ENCODE measurements at regions not wholly inside any gene's neighbourhood (a gene's known extent, or its start where the extent isn't known, plus 50 kb on each side); places are given as distances from the start of the nearest gene placed in this dataset.

DNA sequence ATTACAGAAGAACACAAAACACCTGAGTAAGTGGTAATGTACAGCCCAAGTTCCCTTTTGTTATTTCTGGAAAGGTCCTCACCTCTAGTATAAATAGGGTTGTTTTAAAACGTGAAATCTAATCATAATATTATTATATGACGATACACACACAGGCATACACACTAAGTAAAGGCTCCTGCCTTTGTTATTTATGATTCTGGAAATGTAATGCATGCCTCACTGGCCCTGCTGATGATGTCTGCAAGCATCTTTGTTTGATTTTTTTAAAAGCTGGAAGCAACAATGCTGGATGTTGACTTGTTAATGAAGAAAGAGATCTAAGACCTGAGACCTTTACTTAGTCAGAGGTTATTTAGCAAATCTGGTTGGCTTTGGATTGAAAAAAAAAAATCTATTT is 307.4 kb upstream of the SORCS1 start (continued):
- TF ChIP-seq ZNF331 (CRISPR knock-in tag; IDR thresholded peaks at IDR 0.05; ENCODE audit: low read depth) (no peak), EZH2 (IDR thresholded peaks at IDR 0.05; ENCODE audit: low read depth, unreplicated experiment) (no peak)

GRCh38 chr10:107453561-107453960 is 289.1 kb upstream of the SORCS1 start:
- Histone ChIP-seq H3K36me3 (ENCODE audit: insufficient read depth) (no peaks in the 10 kb centered on the region), H3K4me3 (no peak overlapping the region), H3K4me1 (ENCODE audit: insufficient read depth) (no peaks in the 10 kb centered on the region), H3K27ac (ENCODE audit: low read depth) (no peak overlapping the region), H4K20me1 (replicated peaks; ENCODE audit: insufficient read depth) (no peaks in the 10 kb centered on the region), H3K79me2 (replicated peaks; ENCODE audit: insufficient read depth) (no peaks in the 10 kb centered on the region), H3K4me2 (no peak overlapping the region), H3K9me2 (ENCODE audit: insufficient read depth) (no peaks in the 10 kb centered on the region), H2AFZ (no peak overlapping the region), H3K27me3 (ENCODE audit: insufficient read depth) (0 out of 2 replicates have a peak, but pooled peaks cover 7% of the 10 kb centered on the region), H3F3A (replicated peaks; ENCODE audit: low read depth) (no peaks in the 10 kb centered on the region)
- Mint-ChIP-seq H3K36me3 (ENCODE audit: low read depth) (no peaks in the 10 kb centered on the region), H3K4me3 (no peak overlapping the region), H3K9me3 (no peaks in the 10 kb centered on the region; the same call in 2 of the 3 replicates), H3K27me3 (ENCODE audit: insufficient read depth, low read depth, poor library complexity) (peaks cover 2% of the 10 kb centered on the region), H3K27ac (no peak overlapping the region), H3K4me1 (peaks cover 3% of the 10 kb centered on the region; the same call in 2 of the 3 replicates)
- TF ChIP-seq ZNF114 (CRISPR knock-in tag; IDR thresholded peaks at IDR 0.05) (no peak), CREB1 (CRISPR knock-in tag; IDR thresholded peaks at IDR 0.05; ENCODE audit: low read depth) (no peak), EZH2 (IDR thresholded peaks at IDR 0.05; ENCODE audit: low read depth, unreplicated experiment) (no peak), EZH2phosphoT487 (IDR thresholded peaks at IDR 0.05; ENCODE audit: unreplicated experiment) (no peak), POLR2AphosphoS5 (IDR thresholded peaks at IDR 0.05; ENCODE audit: low read depth) (no peak), JUNB (IDR thresholded peaks at IDR 0.05; ENCODE audit: unreplicated experiment) (no peak), STAT1 (IDR thresholded peaks at IDR 0.05; ENCODE audit: unreplicated experiment) (no peak), ZNF462 (CRISPR knock-in tag; IDR thresholded peaks at IDR 0.05) (no peak), ZNF331 (CRISPR knock-in tag; IDR thresholded peaks at IDR 0.05; ENCODE audit: low read depth) (no peak)
- TF ChIP-seq, protein P1, sequence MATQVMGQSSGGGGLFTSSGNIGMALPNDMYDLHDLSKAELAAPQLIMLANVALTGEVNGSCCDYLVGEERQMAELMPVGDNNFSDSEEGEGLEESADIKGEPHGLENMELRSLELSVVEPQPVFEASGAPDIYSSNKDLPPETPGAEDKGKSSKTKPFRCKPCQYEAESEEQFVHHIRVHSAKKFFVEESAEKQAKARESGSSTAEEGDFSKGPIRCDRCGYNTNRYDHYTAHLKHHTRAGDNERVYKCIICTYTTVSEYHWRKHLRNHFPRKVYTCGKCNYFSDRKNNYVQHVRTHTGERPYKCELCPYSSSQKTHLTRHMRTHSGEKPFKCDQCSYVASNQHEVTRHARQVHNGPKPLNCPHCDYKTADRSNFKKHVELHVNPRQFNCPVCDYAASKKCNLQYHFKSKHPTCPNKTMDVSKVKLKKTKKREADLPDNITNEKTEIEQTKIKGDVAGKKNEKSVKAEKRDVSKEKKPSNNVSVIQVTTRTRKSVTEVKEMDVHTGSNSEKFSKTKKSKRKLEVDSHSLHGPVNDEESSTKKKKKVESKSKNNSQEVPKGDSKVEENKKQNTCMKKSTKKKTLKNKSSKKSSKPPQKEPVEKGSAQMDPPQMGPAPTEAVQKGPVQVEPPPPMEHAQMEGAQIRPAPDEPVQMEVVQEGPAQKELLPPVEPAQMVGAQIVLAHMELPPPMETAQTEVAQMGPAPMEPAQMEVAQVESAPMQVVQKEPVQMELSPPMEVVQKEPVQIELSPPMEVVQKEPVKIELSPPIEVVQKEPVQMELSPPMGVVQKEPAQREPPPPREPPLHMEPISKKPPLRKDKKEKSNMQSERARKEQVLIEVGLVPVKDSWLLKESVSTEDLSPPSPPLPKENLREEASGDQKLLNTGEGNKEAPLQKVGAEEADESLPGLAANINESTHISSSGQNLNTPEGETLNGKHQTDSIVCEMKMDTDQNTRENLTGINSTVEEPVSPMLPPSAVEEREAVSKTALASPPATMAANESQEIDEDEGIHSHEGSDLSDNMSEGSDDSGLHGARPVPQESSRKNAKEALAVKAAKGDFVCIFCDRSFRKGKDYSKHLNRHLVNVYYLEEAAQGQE (IDR thresholded peaks at IDR 0.05; ENCODE audit: unreplicated experiment) = no peak
- ATAC-seq (no peak), DNase-seq (ENCODE audit: low spot score) (no peak)

Data from GM23338 (cell line).